Fibroblast of skin of back (primary cell): ENCODE measurements at regions not wholly inside any gene's neighbourhood (a gene's known extent, or its start where the extent isn't known, plus 50 kb on each side); places are given as distances from the start of the nearest gene placed in this dataset.

Experiments used
- DNase-seq: peaks from one replicate; pipeline ENCODE4 v3.0.0-alpha.2; 2013

DNA sequence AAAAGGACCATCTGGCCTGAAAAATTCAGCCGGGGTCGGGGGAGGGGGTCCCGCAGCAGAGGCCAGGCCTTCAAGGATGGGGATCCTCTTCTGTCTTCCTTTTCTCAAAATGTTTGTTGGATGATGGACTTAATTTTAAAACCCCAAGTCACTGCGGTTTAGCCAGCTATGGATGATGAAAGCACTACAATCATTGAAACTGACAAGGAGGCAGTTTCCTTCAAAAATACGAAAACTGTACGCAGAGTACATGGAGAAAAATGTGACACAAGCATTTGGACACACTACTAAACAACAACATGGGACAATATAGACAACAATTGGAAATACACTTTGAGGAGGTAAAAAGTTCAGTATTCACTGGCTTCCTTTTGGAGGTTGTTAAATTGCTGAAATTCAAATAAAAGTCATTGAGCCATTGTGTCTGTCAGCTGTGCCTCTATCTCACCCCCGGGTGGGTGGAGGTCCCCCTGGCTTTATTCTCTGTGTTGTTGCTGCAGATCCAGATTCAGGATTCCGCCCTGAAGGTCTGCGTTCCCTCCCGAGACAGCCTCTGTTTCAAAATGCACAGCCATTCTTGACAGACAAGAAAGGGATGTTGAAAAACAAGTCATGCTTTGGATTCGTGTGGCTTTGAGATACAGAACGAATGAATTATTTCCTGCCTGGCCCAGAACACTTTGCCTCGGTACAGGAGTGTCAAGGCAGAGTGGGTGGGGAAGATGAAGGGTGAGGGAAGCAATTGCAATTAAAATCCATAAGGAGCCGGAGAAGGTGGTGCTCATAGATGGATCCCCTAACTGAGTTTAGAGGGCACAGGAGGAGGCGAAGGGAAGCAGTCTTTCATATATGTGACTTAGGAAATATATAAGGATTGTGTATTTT is 118.2 kb downstream of the TTLL2 start:
- DNase-seq, result no peak

DNA sequence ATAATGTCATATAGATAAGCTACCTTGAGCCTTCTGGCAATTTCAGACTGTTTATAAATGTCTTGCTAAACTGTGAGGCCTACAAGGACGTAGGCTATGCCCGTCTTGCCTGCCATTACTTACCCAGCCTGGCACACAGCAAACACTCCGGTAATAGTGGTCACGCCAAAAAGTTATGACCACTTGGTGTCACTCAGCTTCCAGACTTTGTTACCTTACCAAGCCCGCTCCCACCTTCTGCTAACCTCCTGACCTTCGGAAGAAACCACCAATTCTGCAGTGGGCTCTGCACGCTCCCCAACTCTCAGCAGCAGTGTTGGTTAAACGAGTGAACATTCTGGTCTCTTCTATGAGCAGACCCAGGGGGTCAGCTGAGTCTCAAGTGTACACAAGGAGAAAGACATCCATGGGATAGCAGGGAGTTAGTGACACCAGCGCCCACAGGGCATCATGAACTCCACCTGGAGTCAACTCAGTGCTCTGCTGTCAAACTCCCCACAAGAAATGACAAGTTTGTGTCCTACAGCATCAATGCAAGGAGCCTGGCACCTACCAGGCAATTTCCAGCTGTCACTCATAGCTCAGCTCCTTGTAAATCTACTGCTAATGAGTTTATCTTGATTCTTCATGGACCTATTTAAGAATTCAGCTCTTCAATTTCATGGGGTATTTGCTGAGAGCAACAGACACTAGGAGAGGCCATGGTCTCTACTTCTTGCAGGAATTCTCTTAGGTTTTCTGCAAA is 119.9 kb downstream of the TTLL2 start:
- no peak for DNase-seq

GRCh38 chr6:167445568-167445967 is 120.7 kb downstream of the TTLL2 start:
- DNase-seq, result no peak

GRCh38 chr6:167446046-167446445 is 121.2 kb downstream of the TTLL2 start:
- DNase-seq, result no peak

DNA sequence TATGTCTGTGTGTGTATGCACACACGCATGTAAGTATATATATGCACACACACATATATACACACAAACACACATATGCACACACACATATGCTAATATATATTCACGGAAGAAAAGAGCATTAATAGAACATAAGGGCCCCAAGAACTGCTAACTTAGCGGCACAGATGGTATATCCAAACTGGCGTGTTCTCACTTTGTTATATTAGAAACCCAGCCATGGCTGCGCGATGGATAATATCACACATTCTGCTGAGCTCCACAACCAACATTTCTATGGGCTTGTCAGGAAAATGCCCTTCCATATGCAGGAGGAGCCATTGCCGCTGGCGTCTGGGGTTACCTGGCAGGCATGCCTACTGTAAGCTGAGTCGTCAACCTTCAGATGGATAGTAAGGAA is 122.1 kb downstream of the TTLL2 start:
- DNase-seq, result no peak

- DNase-seq, result no peak
Observed at GRCh38 chr6:167448378-167448777, 123.5 kb downstream of the TTLL2 start.

GRCh38 chr6:167449094-167449861 is 124.4 kb downstream of the TTLL2 start:
- no peak for DNase-seq

DNA sequence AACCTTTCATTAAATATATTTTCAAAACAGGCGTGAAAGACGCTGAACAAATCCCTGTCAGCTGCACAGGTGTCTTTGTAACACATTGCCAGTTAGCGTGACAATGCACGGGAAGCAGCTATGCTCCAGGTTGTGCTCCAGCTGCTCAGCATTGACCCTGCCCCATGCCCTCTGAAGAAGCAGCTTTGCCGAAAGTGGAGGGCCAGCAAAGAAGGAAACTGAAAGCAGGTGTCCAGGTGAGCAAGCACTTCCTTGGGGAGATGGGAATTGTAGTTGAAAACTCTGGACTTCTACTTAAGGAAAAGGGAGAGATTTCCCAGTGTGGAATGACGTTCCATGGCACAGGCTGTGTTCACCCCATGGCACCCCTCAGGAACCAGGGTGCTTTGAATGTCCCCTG is 125.7 kb downstream of the TTLL2 start:
- no peak for DNase-seq

DNA sequence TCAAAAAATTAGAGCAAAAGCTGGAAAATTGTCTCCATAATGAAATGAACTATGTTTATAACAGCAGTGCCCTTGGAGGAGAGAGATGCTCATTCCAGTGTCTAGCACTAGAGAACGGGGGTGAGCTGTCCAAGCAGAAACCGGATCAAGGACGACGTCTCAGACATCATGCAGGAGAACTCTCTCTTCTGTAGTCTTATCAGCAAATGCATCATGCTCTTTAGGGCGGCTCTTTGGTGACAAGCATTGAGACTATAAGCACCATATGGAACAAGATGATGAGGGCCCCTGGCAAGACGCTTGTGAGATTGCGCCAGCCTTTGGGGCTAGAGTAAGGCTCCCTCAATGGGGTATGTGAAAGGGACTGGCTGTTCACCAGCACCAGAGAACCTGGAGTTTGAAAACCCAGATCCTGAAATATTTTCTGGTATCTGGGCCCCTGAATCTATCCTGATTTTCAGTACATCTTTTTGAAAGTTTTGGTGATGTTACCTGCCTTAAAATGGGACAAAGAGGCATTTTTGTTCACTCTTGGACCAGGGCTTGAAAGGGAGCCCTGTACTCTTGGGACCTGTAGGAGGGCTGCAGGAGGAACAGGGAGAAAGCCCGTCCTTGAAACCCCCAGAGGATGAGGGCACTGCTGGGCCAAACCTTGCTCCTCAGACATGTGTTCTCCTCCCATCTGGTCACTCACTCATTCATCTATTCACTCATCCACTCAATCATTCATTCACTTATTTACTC is 127.6 kb downstream of the TTLL2 start:
- DNase-seq, result no peak

DNA sequence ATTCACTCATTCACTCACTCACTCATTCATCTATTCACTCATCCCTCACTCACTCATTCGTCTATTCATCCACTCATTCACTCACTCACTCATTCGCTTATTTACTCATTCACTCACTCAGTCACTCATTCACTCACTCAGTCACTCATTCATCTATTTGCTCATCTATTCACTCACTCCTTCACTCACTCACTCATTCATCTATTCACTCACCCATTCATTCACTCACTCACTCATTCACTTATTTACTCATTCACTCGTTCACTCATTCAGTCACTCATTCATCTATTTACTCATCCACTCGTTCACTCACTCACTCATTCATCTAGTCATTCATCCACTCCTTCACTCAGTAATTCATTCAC is 128.2 kb downstream of the TTLL2 start:
- no peak for DNase-seq

GRCh38 chr6:167454003-167454402 is 129.1 kb downstream of the TTLL2 start:
- no peak for DNase-seq

GRCh38 chr6:167455371-167455770 is 130.5 kb downstream of the TTLL2 start:
- DNase-seq, result no peak

DNA sequence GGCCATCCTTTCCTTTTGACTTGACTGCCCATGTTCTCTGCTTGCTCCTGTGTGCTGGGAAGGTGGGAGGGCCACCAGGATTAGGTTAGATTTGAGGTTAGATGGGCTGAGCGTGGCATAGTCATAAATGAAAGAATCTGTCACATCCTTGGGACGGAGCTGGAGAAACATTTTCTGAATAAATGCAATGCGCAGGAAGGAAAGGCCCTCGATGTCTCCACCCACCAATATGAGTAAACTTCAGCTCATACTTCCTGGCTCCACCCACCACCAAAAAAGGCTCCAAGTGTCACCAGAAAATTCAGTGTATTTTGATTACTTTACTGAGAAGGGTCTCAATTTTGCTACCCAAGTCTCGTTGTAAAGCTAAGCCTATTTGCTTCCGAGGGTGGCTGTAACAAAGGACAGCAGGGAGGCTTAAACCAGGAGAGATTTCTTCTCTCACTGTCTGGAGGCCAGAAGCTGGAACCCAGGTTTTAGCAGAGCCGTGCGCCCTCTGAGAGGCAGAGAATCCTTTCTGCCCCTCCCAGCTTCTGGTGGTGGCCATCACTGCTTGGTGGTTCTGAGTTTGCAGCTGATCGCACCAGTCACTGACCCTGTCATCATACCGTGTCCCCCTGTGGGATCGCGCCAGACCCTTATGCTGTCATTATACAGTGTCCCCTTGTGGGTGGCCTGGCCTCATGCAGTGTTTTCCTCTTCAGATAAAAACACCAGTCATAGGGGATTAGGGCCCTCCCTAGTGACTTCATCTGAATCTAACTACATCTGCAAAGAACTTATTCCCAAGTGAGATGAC is 137.8 kb downstream of the TTLL2 start:
- no peak for DNase-seq

GRCh38 chr6:167464177-167464576 is 139.3 kb downstream of the TTLL2 start:
- no peak for DNase-seq

DNA sequence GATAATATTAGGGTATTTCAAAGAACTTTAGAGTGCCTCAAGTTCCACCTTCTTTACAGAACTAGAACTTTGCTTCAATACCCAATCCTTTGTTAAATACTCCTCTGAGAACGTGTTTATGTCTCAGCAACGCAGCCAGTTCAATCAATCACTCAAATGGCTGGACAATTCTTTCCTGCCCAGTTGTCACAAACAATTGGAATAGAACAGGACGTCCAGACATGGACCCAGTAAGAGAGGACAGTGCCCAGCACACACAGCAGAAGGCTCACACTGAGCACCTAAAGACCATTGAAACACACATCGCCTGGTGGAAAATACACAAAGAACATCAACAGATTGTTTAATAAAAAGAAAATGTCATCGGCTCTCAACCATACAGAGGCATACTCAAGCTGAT is 140.6 kb downstream of the TTLL2 start:
- no peak for DNase-seq

- DNase-seq, result no peak
Observed at GRCh38 chr6:167467282-167467681, 142.4 kb downstream of the TTLL2 start.

- no peak for DNase-seq
Observed at GRCh38 chr6:167467793-167468431, 143.0 kb downstream of the TTLL2 start.

DNA sequence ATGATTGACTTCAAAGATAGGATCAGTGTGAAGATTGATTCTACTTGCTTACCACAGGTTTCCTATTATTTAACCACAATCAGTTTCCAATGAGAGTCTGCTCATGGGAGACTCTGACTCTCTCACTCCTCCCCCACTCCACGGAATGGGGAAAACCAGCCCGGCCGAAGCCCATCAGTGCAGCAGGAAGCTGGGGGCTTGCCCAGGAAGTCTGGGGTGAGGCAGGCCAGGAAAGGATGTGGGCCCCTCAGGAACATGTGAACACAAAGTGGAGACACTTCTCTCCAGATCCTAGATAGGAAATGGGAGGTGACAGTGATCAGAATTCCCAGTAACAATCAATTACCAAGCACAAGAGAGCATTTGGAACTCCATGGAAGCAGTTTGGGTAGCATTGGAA is 144.2 kb downstream of the TTLL2 start:
- no peak for DNase-seq

DNA sequence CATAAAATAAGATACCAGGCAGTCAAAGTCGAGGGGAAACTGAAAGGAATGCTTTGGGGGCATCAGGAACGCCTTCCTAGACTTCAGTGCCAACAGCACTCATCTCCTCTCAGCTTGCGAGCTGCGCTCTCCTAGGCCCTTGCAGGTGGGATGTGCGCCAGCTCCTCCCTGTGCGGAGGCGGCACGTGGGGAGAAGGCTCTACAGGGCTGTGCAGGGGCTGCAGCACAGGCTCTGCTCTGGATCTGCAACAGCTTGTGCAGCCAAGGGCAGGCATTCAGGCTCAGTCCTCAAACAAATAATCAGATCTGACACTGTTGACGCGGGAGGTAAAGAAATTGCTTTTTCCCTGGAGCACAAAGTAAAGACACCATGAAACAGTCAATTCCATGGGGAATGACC is 144.8 kb downstream of the TTLL2 start:
- DNase-seq, result no peak

GRCh38 chr6:167470101-167470835 is 145.4 kb downstream of the TTLL2 start:
- no peak for DNase-seq
